HG03097 (cell line): ENCODE measurements at regions not wholly inside any gene's neighbourhood (a gene's known extent, or its start where the extent isn't known, plus 50 kb on each side); places are given as distances from the start of the nearest gene placed in this dataset.
A peak's percentile ranks its signal among the peaks of the same experiment; 100 is the strongest.

Experiments
- ATAC-seq: cut with Tn5 transposase; IDR thresholded peaks from one replicate; pipeline ENCODE4 v1.9.1; 2021; ENCODE audit not compliant: unreplicated experiment, low FRiP score

- ATAC-seq: no peak
Observed at GRCh38 chr1:96329121-96329520, 392.5 kb upstream of the PTBP2 start.

GRCh38 chr1:96331596-96331995 is 390.0 kb upstream of the PTBP2 start:
- no peak for ATAC-seq

- ATAC-seq: no peak
Observed at GRCh38 chr1:96333522-96334235, 387.9 kb upstream of the PTBP2 start.

- no peak for ATAC-seq
Observed at GRCh38 chr1:96334236-96334557, 387.4 kb upstream of the PTBP2 start.

GRCh38 chr1:96338622-96339021 is 383.0 kb upstream of the PTBP2 start:
- ATAC-seq: no peak

- ATAC-seq: no peak
Observed at GRCh38 chr1:96340686-96341085, 380.9 kb upstream of the PTBP2 start.

GRCh38 chr1:96346719-96347118 is 374.9 kb upstream of the PTBP2 start:
- no peak for ATAC-seq

GRCh38 chr1:96349896-96350295 is 371.7 kb upstream of the PTBP2 start:
- no peak for ATAC-seq

- no peak for ATAC-seq
Observed at GRCh38 chr1:96352733-96353132, 368.9 kb upstream of the PTBP2 start.

- ATAC-seq: no peak
Observed at GRCh38 chr1:96355521-96355920, 366.1 kb upstream of the PTBP2 start.

- ATAC-seq: no peak
Observed at GRCh38 chr1:96355961-96356360, 365.6 kb upstream of the PTBP2 start.

- no peak for ATAC-seq
Observed at GRCh38 chr1:96357141-96357765, 364.3 kb upstream of the PTBP2 start.

- no peak for ATAC-seq
Observed at GRCh38 chr1:96358057-96358456, 363.5 kb upstream of the PTBP2 start.

GRCh38 chr1:96360036-96360795 is 361.4 kb upstream of the PTBP2 start:
- no peak for ATAC-seq

- no peak for ATAC-seq
Observed at GRCh38 chr1:96361271-96361856, 360.2 kb upstream of the PTBP2 start.

GRCh38 chr1:96361961-96362360 is 359.6 kb upstream of the PTBP2 start:
- ATAC-seq: no peak

GRCh38 chr1:96362623-96363022 is 359.0 kb upstream of the PTBP2 start:
- ATAC-seq: peak; percentile 87

GRCh38 chr1:96363826-96364225 is 357.8 kb upstream of the PTBP2 start:
- no peak for ATAC-seq

GRCh38 chr1:96364576-96364975 is 357.0 kb upstream of the PTBP2 start:
- no peak for ATAC-seq

- no peak for ATAC-seq
Observed at GRCh38 chr1:96365076-96365475, 356.5 kb upstream of the PTBP2 start.

GRCh38 chr1:96365596-96366390 is 355.8 kb upstream of the PTBP2 start:
- ATAC-seq: no peak
